Activated CD4-positive, alpha-beta T cell treated with anti-CD3 and anti-CD28 coated beads, Interleukin-2, amount 10 ng/mL, durations not matched to agents 7 days and 5 days (primary cell): ENCODE measurements at regions not wholly inside any gene's neighbourhood (a gene's known extent, or its start where the extent isn't known, plus 50 kb on each side); places are given as distances from the start of the nearest gene placed in this dataset.
"Not testable (repeated sequence)": the region's sequence is repeated elsewhere in the genome, so short reads cannot be mapped to it uniquely, and the experiment has no call there.

ENCODE experiments used
- CTCF ChIA-PET: fragments of 350-600 bp; sonication (Branson Sonifier 250); formaldehyde crosslinking; loops from one replicate; lab custom pipeline; 2021; ENCODE audit warnings: antibody characterized with exemption; lab: Charles Lee
- POLR2A ChIA-PET: fragments of 350-600 bp; sonication (Branson Sonifier 250); formaldehyde crosslinking; loops from one replicate; lab custom pipeline; 2021; ENCODE audit warnings: antibody characterized with exemption; lab: Charles Lee
- DNase-seq: peaks from one replicate; pipeline ENCODE4 v3.0.0-alpha.2; 2020
- H3K27ac Mint-ChIP-seq: one replicate; pipeline ENCODE4 v1.8.0; 2021; ENCODE audit warnings: mild to moderate bottlenecking, moderate library complexity, mixed read lengths
- H3K27me3 Mint-ChIP-seq: one replicate; pipeline ENCODE4 v1.8.0; 2021; ENCODE audit warnings: mixed read lengths
- H3K36me3 Mint-ChIP-seq: one replicate; pipeline ENCODE4 v1.8.0; 2021; ENCODE audit warnings: low read depth, mixed read lengths
- H3K4me1 Mint-ChIP-seq: one replicate; pipeline ENCODE4 v1.8.0; 2021; ENCODE audit warnings: mixed read lengths
- H3K4me3 Mint-ChIP-seq: one replicate; pipeline ENCODE4 v1.8.0; 2021; ENCODE audit warnings: mild to moderate bottlenecking, moderate library complexity, mixed read lengths
- H3K9me3 Mint-ChIP-seq: one replicate; pipeline ENCODE4 v1.8.0; 2021; ENCODE audit warnings: mixed read lengths

GRCh38 chr12:58657190-58657589 lies 263.1 kb downstream of the LRIG3 start:
- H3K36me3 Mint-ChIP-seq = no peaks in the 10 kb centered on the region
- H3K27me3 Mint-ChIP-seq = no peaks in the 10 kb centered on the region
- no peak overlapping the region for H3K27ac Mint-ChIP-seq
- no peak overlapping the region for H3K4me3 Mint-ChIP-seq
- POLR2A ChIA-PET = no interaction called here
- CTCF ChIA-PET = no interaction called here
- no peaks in the 10 kb centered on the region for H3K9me3 Mint-ChIP-seq
- DNase-seq = no peak
- H3K4me1 Mint-ChIP-seq = no peaks in the 10 kb centered on the region

- Mint-ChIP-seq H3K4me3 (no peak overlapping the region), H3K27ac (no peak overlapping the region), H3K27me3 (no peaks in the 10 kb centered on the region), H3K4me1 (no peaks in the 10 kb centered on the region), H3K9me3 (no peaks in the 10 kb centered on the region), H3K36me3 (no peaks in the 10 kb centered on the region)
- CTCF ChIA-PET = no interaction called here
- DNase-seq = no peak
- POLR2A ChIA-PET = interaction anchor here (0.6 kb wide), 1 partner anchor 121 kb away, joined by 4 read pairs; no protein-coding TSS in a partner anchor
Observed at GRCh38 chr12:58665375-58665774, 254.9 kb downstream of the LRIG3 start.

- DNase-seq = no peak
Observed at GRCh38 chr12:58668233-58668632, 252.1 kb downstream of the LRIG3 start.

GRCh38 chr12:58668871-58669270 lies 251.4 kb downstream of the LRIG3 start:
- Mint-ChIP-seq H3K4me3 (no peak overlapping the region), H3K27ac (no peak overlapping the region), H3K36me3 (no peaks in the 10 kb centered on the region), H3K4me1 (no peaks in the 10 kb centered on the region), H3K27me3 (no peaks in the 10 kb centered on the region), H3K9me3 (no peaks in the 10 kb centered on the region)
- CTCF ChIA-PET = no interaction called here
- POLR2A ChIA-PET = no interaction called here
- no peak for DNase-seq

More at GRCh38 chr12:58668233-58668632, 252.1 kb downstream of the LRIG3 start:
- no peaks in the 10 kb centered on the region for H3K36me3 Mint-ChIP-seq
- ChIA-PET POLR2A (no interaction called here), CTCF (no interaction called here)
- H3K4me3 Mint-ChIP-seq = no peak overlapping the region
- H3K4me1 Mint-ChIP-seq = no peaks in the 10 kb centered on the region
- H3K27me3 Mint-ChIP-seq = no peaks in the 10 kb centered on the region
- no peaks in the 10 kb centered on the region for H3K9me3 Mint-ChIP-seq
- H3K27ac Mint-ChIP-seq = no peak overlapping the region

GRCh38 chr12:58670623-58671022 lies 249.7 kb downstream of the LRIG3 start:
- ChIA-PET POLR2A (no interaction called here), CTCF (no interaction called here)
- no peak overlapping the region for H3K4me3 Mint-ChIP-seq
- no peaks in the 10 kb centered on the region for H3K9me3 Mint-ChIP-seq
- DNase-seq = no peak
- H3K4me1 Mint-ChIP-seq = no peaks in the 10 kb centered on the region
- H3K36me3 Mint-ChIP-seq = no peaks in the 10 kb centered on the region
- H3K27me3 Mint-ChIP-seq = no peaks in the 10 kb centered on the region
- no peak overlapping the region for H3K27ac Mint-ChIP-seq

GRCh38 chr12:58671196-58671595 lies 249.1 kb downstream of the LRIG3 start:
- Mint-ChIP-seq H3K9me3 (no peaks in the 10 kb centered on the region), H3K27ac (no peak overlapping the region), H3K27me3 (no peaks in the 10 kb centered on the region), H3K4me1 (no peaks in the 10 kb centered on the region), H3K4me3 (no peak overlapping the region), H3K36me3 (no peaks in the 10 kb centered on the region)
- CTCF ChIA-PET = no interaction called here
- POLR2A ChIA-PET = no interaction called here
- DNase-seq = no peak

GRCh38 chr12:58673021-58673420 lies 247.3 kb downstream of the LRIG3 start:
- Mint-ChIP-seq H3K27ac (no peak overlapping the region), H3K4me1 (no peaks in the 10 kb centered on the region), H3K36me3 (no peaks in the 10 kb centered on the region), H3K4me3 (no peak overlapping the region), H3K9me3 (peaks cover under 1% of the 10 kb centered on the region), H3K27me3 (no peaks in the 10 kb centered on the region)
- POLR2A ChIA-PET = no interaction called here
- CTCF ChIA-PET = no interaction called here
- no peak for DNase-seq

- POLR2A ChIA-PET, H3K27ac Mint-ChIP-seq, H3K27me3 Mint-ChIP-seq, H3K36me3 Mint-ChIP-seq, CTCF ChIA-PET, DNase-seq, H3K4me3 Mint-ChIP-seq, H3K4me1 Mint-ChIP-seq: not testable (repeated sequence)
- peaks cover 21% of the 10 kb centered on the region for H3K9me3 Mint-ChIP-seq
Observed at GRCh38 chr12:58677833-58678232, 242.5 kb downstream of the LRIG3 start.

- Mint-ChIP-seq H3K36me3 (no peaks in the 10 kb centered on the region), H3K27ac (no peak overlapping the region), H3K9me3 (peaks cover 21% of the 10 kb centered on the region), H3K4me3 (no peak overlapping the region), H3K27me3 (no peaks in the 10 kb centered on the region), H3K4me1 (no peaks in the 10 kb centered on the region)
- DNase-seq = no peak
- POLR2A ChIA-PET = no interaction called here
- CTCF ChIA-PET = no interaction called here
Observed at GRCh38 chr12:58678753-58679152, 241.6 kb downstream of the LRIG3 start.

GRCh38 chr12:58681730-58682129 lies 238.6 kb downstream of the LRIG3 start:
- Mint-ChIP-seq H3K27ac (no peak overlapping the region), H3K9me3 (peaks cover 21% of the 10 kb centered on the region), H3K4me3 (no peak overlapping the region), H3K36me3 (no peaks in the 10 kb centered on the region), H3K4me1 (no peaks in the 10 kb centered on the region), H3K27me3 (no peaks in the 10 kb centered on the region)
- DNase-seq = no peak
- ChIA-PET CTCF (no interaction called here), POLR2A (no interaction called here)

GRCh38 chr12:58695263-58695662 lies 225.0 kb downstream of the LRIG3 start:
- Mint-ChIP-seq H3K4me3 (no peak overlapping the region), H3K4me1 (no peaks in the 10 kb centered on the region), H3K27me3 (no peaks in the 10 kb centered on the region), H3K27ac (no peak overlapping the region), H3K9me3 (peaks cover 10% of the 10 kb centered on the region), H3K36me3 (no peaks in the 10 kb centered on the region)
- ChIA-PET CTCF (no interaction called here), POLR2A (no interaction called here)
- no peak for DNase-seq

GRCh38 chr12:58701536-58701935 lies 218.8 kb downstream of the LRIG3 start:
- H3K27ac Mint-ChIP-seq = no peak overlapping the region
- H3K27me3 Mint-ChIP-seq = no peaks in the 10 kb centered on the region
- H3K9me3 Mint-ChIP-seq = peaks cover 4% of the 10 kb centered on the region
- ChIA-PET CTCF (no interaction called here), POLR2A (no interaction called here)
- no peak overlapping the region for H3K4me3 Mint-ChIP-seq
- no peaks in the 10 kb centered on the region for H3K4me1 Mint-ChIP-seq
- no peaks in the 10 kb centered on the region for H3K36me3 Mint-ChIP-seq
- DNase-seq = no peak

GRCh38 chr12:58703866-58704265 lies 216.4 kb downstream of the LRIG3 start:
- H3K27ac Mint-ChIP-seq = no peak overlapping the region
- no peak overlapping the region for H3K4me3 Mint-ChIP-seq
- H3K27me3 Mint-ChIP-seq = no peaks in the 10 kb centered on the region
- H3K9me3 Mint-ChIP-seq = peaks cover 8% of the 10 kb centered on the region
- no peak for DNase-seq
- no peaks in the 10 kb centered on the region for H3K36me3 Mint-ChIP-seq
- CTCF ChIA-PET = no interaction called here
- POLR2A ChIA-PET = no interaction called here
- H3K4me1 Mint-ChIP-seq = no peaks in the 10 kb centered on the region

GRCh38 chr12:58704770-58705169 lies 215.5 kb downstream of the LRIG3 start:
- H3K9me3 Mint-ChIP-seq, CTCF ChIA-PET, H3K27ac Mint-ChIP-seq, POLR2A ChIA-PET, H3K36me3 Mint-ChIP-seq, H3K27me3 Mint-ChIP-seq, H3K4me1 Mint-ChIP-seq, H3K4me3 Mint-ChIP-seq, DNase-seq: not testable (repeated sequence)
